GM21526 (cell line): ENCODE measurements at regions not wholly inside any gene's neighbourhood (a gene's known extent, or its start where the extent isn't known, plus 50 kb on each side); places are given as distances from the start of the nearest gene placed in this dataset.
"Not testable (repeated sequence)": the region's sequence is repeated elsewhere in the genome, so short reads cannot be mapped to it uniquely, and the experiment has no call there.

Source experiments
- ATAC-seq: cut with Tn5 transposase; IDR thresholded peaks from one replicate; pipeline ENCODE4 v1.9.1; 2021; ENCODE audit warnings: moderate library complexity; ENCODE audit not compliant: unreplicated experiment, low FRiP score

GRCh38 chr7:114293289-114294012 lies 121.2 kb upstream of the FOXP2 start:
- no peak for ATAC-seq

GRCh38 chr7:114279901-114280300 lies 134.7 kb upstream of the FOXP2 start:
- no peak for ATAC-seq

- no peak for ATAC-seq
Measured at GRCh38 chr7:114273218-114273617, 141.4 kb upstream of the FOXP2 start.

- ATAC-seq: no peak
Measured at GRCh38 chr7:114269714-114270113, 144.9 kb upstream of the FOXP2 start.

- ATAC-seq: not testable (repeated sequence)
Measured at GRCh38 chr7:114267550-114267949, 147.1 kb upstream of the FOXP2 start.

- no peak for ATAC-seq
Measured at GRCh38 chr7:114264023-114264422, 150.6 kb upstream of the FOXP2 start.

GRCh38 chr7:114263219-114263618 lies 151.4 kb upstream of the FOXP2 start:
- ATAC-seq: no peak

- no peak for ATAC-seq
Measured at GRCh38 chr7:114255404-114255841, 159.2 kb upstream of the FOXP2 start.

GRCh38 chr7:114243646-114244045 lies 171.0 kb upstream of the FOXP2 start:
- ATAC-seq: no peak

GRCh38 chr7:114242992-114243507 lies 171.6 kb upstream of the FOXP2 start:
- ATAC-seq: no peak

- no peak for ATAC-seq
Measured at GRCh38 chr7:114229246-114229645, 185.4 kb upstream of the FOXP2 start.

GRCh38 chr7:114225784-114226183 lies 188.8 kb upstream of the FOXP2 start:
- ATAC-seq: no peak

- no peak for ATAC-seq
Measured at GRCh38 chr7:114218283-114218682, 196.3 kb upstream of the FOXP2 start.

- ATAC-seq: no peak
Measured at GRCh38 chr7:114217026-114217806, 197.4 kb upstream of the FOXP2 start.

- ATAC-seq: no peak
Measured at GRCh38 chr7:114214466-114214865, 200.1 kb upstream of the FOXP2 start.

GRCh38 chr7:114212721-114213429 lies 201.7 kb upstream of the FOXP2 start:
- no peak for ATAC-seq

- no peak for ATAC-seq
Measured at GRCh38 chr7:114209968-114210367, 204.6 kb upstream of the FOXP2 start.

GRCh38 chr7:114206688-114207087 lies 207.9 kb upstream of the FOXP2 start:
- no peak for ATAC-seq

GRCh38 chr7:114196517-114196916 lies 218.1 kb upstream of the FOXP2 start:
- no peak for ATAC-seq

GRCh38 chr7:114190387-114190786 lies 224.2 kb upstream of the FOXP2 start:
- ATAC-seq: no peak
